Vagina (tissue), 2 donors: ENCODE measurements at regions not wholly inside any gene's neighbourhood (a gene's known extent, or its start where the extent isn't known, plus 50 kb on each side); places are given as distances from the start of the nearest gene placed in this dataset.

Source experiments
- DNase-seq, 2 donors: peaks; one replicate each; pipeline ENCODE4 v3.0.0-alpha.2; 2017; ENCODE audit errors: extremely low spot score in 2 of 2
- H3K27ac ChIP-seq: fragments of 200-600 bp; sonication (generic); one replicate; pipeline ENCODE4 v1.5.1; 2019
- H3K27me3 ChIP-seq: fragments of 200-600 bp; sonication (generic); one replicate; pipeline ENCODE4 v1.5.1; 2019
- H3K36me3 ChIP-seq, 2 donors: fragments of 200-600 bp; sonication (generic); one replicate each; pipeline ENCODE4 v1.5.1; 2017 to 2019
- H3K4me1 ChIP-seq: fragments of 200-600 bp; sonication (generic); one replicate; pipeline ENCODE4 v1.5.1; 2019
- H3K4me3 ChIP-seq, 2 donors: fragments of 200-600 bp; sonication (generic); 1 replicate in 1 of 2; 2 replicates in 1 of 2; pipeline ENCODE4 v1.5.1; 2016 to 2019
- H3K9me3 ChIP-seq: fragments of 200-600 bp; sonication (generic); one replicate; pipeline ENCODE4 v1.5.1; 2019
- POLR2A ChIP-seq, 2 donors: fragments of 450-650 bp; IDR thresholded peaks; one replicate each; pipeline ENCODE4 v1.6.1; 2017; ENCODE audit warnings: antibody characterized with exemption in 2 of 2, mild to moderate bottlenecking in 2 of 2, moderate library complexity in 2 of 2
- POLR2AphosphoS5 ChIP-seq, 2 donors: sonication (generic); formaldehyde crosslinking; IDR thresholded peaks; one replicate each; pipeline ENCODE4 v1.9.0; 2017; ENCODE audit warnings: antibody characterized with exemption in 2 of 2, mild to moderate bottlenecking in 2 of 2, low read depth in 1 of 2; ENCODE audit not compliant: insufficient read depth in 1 of 2
- intact Hi-C: fragments of 100-400 bp; cut with DNase I; formaldehyde crosslinking; loops from one replicate; pipeline ENCODE4 v1.15.1; 2023
- TF ChIP-seq, protein P1 (sequence below), 3 experiments: fragments of 450-650 bp in 2 of 3; fragments of 200-600 bp in 1 of 3; sonication (generic) in 1 of 3; IDR thresholded peaks; one replicate each; pipeline ENCODE4 v1.5.1; 2017 to 2019; ENCODE audit warnings: antibody characterized with exemption in 3 of 3, mild to moderate bottlenecking in 2 of 3, moderate library complexity in 2 of 3

DNA sequence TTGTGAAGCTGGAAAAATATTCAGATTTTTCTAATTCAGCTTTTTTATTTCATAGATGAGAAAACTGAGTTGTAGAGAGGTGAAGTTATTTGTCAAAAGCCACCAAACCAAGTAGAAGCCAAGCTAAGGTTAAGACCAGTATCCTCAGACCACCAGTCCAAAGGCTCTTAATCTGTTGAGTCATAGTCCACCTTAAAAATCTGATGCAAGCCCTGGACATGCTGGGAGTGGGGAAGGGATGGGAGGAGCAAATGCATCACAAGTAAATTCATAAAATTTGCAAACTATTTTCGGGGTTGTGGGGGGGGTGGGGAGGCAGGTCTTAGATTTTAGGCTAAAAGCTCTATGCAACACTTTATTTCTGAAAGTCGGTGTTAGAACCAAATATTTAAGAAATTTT lies 307.7 kb upstream of the SEMA6D start:
- Histone ChIP-seq H3K4me1 (peaks cover 17% of the 10 kb centered on the region), H3K27ac (no peak overlapping the region), H3K36me3 (no peaks in the 10 kb centered on the region), H3K4me3 (no peak overlapping the region), H3K27me3 (no peaks in the 10 kb centered on the region), H3K9me3 (no peaks in the 10 kb centered on the region)
- no peak for DNase-seq
- TF ChIP-seq POLR2A (IDR thresholded peaks at IDR 0.05) (no peak), POLR2AphosphoS5 (IDR thresholded peaks at IDR 0.05; ENCODE audit: insufficient read depth in 1 of 2, low read depth in 1 of 2) (no peak)
- TF ChIP-seq, protein P1, sequence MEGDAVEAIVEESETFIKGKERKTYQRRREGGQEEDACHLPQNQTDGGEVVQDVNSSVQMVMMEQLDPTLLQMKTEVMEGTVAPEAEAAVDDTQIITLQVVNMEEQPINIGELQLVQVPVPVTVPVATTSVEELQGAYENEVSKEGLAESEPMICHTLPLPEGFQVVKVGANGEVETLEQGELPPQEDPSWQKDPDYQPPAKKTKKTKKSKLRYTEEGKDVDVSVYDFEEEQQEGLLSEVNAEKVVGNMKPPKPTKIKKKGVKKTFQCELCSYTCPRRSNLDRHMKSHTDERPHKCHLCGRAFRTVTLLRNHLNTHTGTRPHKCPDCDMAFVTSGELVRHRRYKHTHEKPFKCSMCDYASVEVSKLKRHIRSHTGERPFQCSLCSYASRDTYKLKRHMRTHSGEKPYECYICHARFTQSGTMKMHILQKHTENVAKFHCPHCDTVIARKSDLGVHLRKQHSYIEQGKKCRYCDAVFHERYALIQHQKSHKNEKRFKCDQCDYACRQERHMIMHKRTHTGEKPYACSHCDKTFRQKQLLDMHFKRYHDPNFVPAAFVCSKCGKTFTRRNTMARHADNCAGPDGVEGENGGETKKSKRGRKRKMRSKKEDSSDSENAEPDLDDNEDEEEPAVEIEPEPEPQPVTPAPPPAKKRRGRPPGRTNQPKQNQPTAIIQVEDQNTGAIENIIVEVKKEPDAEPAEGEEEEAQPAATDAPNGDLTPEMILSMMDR (IDR thresholded peaks at IDR 0.05), result no peak
- intact Hi-C loops, result no loop called here

DNA sequence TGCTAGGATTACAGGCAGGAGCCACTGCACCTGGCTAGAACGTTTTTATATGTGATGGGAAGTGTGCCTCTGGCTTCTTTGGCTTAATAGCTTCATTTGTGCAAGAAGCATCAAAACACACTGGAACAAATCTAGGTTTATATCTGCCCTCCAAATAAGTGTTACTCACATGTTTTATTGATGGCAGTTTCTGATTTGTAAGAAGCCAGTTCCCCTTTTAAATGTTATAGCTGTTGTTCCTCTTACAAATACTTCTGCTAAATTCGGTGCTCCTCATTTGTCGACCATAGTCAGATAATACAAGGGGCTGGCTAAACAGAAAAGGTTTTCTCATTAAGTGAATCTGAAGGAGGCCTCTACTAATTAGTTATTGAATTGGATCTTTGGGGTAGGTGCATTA lies 307.1 kb upstream of the SEMA6D start:
- no peak for TF ChIP-seq POLR2A (IDR thresholded peaks at IDR 0.05)
- TF ChIP-seq, protein P1 (IDR thresholded peaks at IDR 0.05), result no peak
- no peak for TF ChIP-seq POLR2AphosphoS5 (IDR thresholded peaks at IDR 0.05; ENCODE audit: insufficient read depth in 1 of 2, low read depth in 1 of 2)
- Histone ChIP-seq H3K4me1 (peaks cover 17% of the 10 kb centered on the region), H3K27ac (no peak overlapping the region), H3K36me3 (no peaks in the 10 kb centered on the region), H3K27me3 (no peaks in the 10 kb centered on the region), H3K9me3 (no peaks in the 10 kb centered on the region), H3K4me3 (no peak overlapping the region)
- DNase-seq, result no peak
- intact Hi-C loops, result no loop called here

DNA sequence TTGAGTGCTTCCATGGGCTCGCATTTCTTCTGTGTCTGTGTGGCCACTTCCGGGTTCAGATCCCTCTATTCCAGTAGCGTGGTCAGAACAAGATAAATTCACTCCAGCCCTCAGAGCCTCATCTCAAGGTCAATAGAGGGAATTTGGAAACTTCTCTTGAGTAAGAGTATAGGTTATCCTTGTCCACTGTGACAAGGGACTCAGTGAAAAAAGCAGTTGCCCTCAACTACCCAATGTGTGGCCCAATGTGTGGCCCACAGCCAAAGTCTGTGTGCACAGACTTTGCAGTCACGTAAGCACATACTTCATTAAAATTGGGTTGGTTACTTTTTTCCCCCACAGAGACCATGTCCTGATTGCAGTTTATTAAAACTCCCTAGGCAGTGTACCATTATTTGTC lies 305.6 kb upstream of the SEMA6D start:
- DNase-seq, result no peak
- no peak overlapping the region for H3K4me3 ChIP-seq
- TF ChIP-seq, protein P1 (IDR thresholded peaks at IDR 0.05), result no peak
- no peak for TF ChIP-seq POLR2A (IDR thresholded peaks at IDR 0.05)
- no peak for TF ChIP-seq POLR2AphosphoS5 (IDR thresholded peaks at IDR 0.05; ENCODE audit: insufficient read depth in 1 of 2, low read depth in 1 of 2)
- no peaks in the 10 kb centered on the region for H3K9me3 ChIP-seq
- peaks cover 17% of the 10 kb centered on the region for H3K4me1 ChIP-seq
- intact Hi-C loops, result no loop called here
- no peaks in the 10 kb centered on the region for H3K36me3 ChIP-seq
- no peak overlapping the region for H3K27ac ChIP-seq
- no peaks in the 10 kb centered on the region for H3K27me3 ChIP-seq

DNA sequence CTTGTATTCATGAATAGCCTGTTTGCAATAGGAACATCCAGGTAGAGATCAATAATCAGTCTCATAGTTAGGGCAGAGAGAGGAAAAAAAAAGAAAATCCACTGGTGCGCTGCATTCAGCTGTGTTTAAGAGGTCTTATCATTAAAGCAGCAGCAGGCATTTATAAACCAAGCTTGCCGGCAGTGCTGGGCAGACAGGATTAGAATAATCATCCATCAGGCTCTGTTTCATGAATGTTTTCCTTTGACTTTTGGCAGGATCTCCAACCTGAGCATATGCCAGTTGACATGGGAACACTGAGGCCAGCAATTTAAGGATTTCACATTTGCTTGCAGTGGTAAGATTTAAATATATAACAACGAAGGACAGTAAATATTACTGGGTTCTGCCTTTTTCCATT lies 305.2 kb upstream of the SEMA6D start:
- Histone ChIP-seq H3K4me3 (no peak overlapping the region), H3K27ac (no peak overlapping the region), H3K27me3 (no peaks in the 10 kb centered on the region), H3K4me1 (peaks cover 17% of the 10 kb centered on the region), H3K36me3 (no peaks in the 10 kb centered on the region), H3K9me3 (no peaks in the 10 kb centered on the region)
- no peak for DNase-seq
- intact Hi-C loops, result no loop called here
- no peak for TF ChIP-seq POLR2AphosphoS5 (IDR thresholded peaks at IDR 0.05; ENCODE audit: insufficient read depth in 1 of 2, low read depth in 1 of 2)
- TF ChIP-seq POLR2A (IDR thresholded peaks at IDR 0.05), result no peak
- TF ChIP-seq, protein P1 (IDR thresholded peaks at IDR 0.05), result no peak

DNA sequence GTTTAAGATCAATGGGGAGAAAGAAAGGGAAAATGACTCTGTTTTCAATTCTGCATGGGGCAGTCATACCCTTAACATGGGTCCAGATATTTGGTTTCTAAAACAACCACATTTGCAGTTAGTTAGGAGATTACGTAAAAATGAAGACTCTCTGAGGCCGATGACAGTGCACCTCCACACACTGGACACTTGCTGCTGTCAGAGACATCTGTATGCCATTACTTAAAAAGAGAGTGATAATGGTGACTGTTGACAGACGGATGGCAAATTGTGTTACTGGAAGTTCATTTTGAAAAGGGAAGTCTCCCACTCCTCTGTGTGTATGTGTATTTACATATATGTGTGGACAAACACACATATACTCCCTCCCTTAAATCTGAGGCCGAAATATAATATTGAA lies 304.5 kb upstream of the SEMA6D start:
- Histone ChIP-seq H3K27me3 (no peaks in the 10 kb centered on the region), H3K36me3 (no peaks in the 10 kb centered on the region), H3K4me3 (no peak overlapping the region), H3K9me3 (no peaks in the 10 kb centered on the region), H3K27ac (no peak overlapping the region), H3K4me1 (peaks cover 17% of the 10 kb centered on the region)
- DNase-seq, result no peak
- TF ChIP-seq, protein P1 (IDR thresholded peaks at IDR 0.05), result no peak
- TF ChIP-seq POLR2A (IDR thresholded peaks at IDR 0.05) (no peak), POLR2AphosphoS5 (IDR thresholded peaks at IDR 0.05; ENCODE audit: insufficient read depth in 1 of 2, low read depth in 1 of 2) (no peak)
- intact Hi-C loops, result no loop called here
